ENCODE measurements at regions not wholly inside any gene's neighbourhood (a gene's known extent, or its start where the extent isn't known, plus 50 kb on each side); places are given as distances from the start of the nearest gene placed in this dataset.

DNA sequence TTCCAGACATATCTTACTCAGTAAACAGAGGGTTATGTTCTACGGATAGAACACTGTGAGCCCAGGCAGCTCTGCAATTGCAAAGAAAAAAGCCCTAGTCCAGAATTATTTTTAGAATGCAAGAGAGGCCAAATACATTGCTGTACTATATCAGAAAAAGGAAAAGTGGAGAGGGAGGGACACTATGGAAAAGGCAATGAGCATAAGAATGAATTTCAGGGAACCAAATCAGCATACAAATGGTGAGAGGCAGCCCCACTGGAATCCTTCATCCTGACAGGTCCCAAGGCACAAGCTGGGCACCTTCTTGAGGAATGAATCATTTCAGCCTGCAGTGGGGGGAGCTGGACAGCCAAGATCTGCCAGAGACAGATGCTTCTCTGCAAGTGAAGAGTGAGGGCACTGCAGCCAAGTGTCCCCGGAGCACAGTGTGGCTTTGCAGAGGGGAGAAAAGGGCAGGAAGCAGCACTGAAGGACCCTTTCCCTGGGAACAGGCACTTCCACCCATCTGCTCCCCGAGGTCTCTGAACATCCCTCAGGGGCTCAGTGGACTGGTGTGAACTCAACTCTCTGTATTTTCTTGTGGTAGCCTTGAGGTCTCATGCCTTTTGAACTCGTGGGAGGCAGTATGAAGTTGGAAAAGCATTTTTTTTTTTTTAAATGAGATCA lies 115.6 kb downstream of the XCL2 start:
- Histone ChIP-seq H3K27ac (ENCODE audit: control insufficient read depth, insufficient read depth) (no peak overlapping the region), H3K4me1 (ENCODE audit: control insufficient read depth, insufficient read depth, low read length) (no peaks in the 10 kb centered on the region), H3K9ac (ENCODE audit: control insufficient read depth, insufficient read depth, low read length) (no peak overlapping the region), H3K79me2 (ENCODE audit: control insufficient read depth, insufficient read depth, low read length) (no peaks in the 10 kb centered on the region), H3K36me3 (ENCODE audit: control insufficient read depth in 2 of 2, insufficient read depth in 2 of 2, low read length in 1 of 2) (no peaks in the 10 kb centered on the region), H3K27me3 (replicated peaks in 1 of 2; ENCODE audit: control insufficient read depth in 2 of 2, insufficient read depth in 2 of 2, low read length in 1 of 2) (no peaks in the 10 kb centered on the region; a peak in 1 of 4 replicates), H3K4me3 (no peak overlapping the region), H2AFZ (ENCODE audit: control insufficient read depth, low read depth, low read length) (no peak overlapping the region), H4K20me1 (ENCODE audit: control insufficient read depth, insufficient read depth) (no peaks in the 10 kb centered on the region), H3K4me2 (ENCODE audit: control insufficient read depth, insufficient read depth) (no peak overlapping the region), H3K9me3 (replicated peaks; ENCODE audit: control insufficient read depth, insufficient read depth, low read length) (no peaks in the 10 kb centered on the region)
- TF ChIP-seq MEF2B (IDR thresholded peaks at IDR 0.05; ENCODE audit: partially characterized antibody, poor library complexity, severe bottlenecking), result peak; percentile 12
- TF ChIP-seq POLR2AphosphoS2 (IDR thresholded peaks at IDR 0.05; ENCODE audit: low read depth, low read length), result no peak
- no peak for TF ChIP-seq ESRRA (IDR thresholded peaks at IDR 0.05; ENCODE audit: low read length)
- TF ChIP-seq, protein P1, sequence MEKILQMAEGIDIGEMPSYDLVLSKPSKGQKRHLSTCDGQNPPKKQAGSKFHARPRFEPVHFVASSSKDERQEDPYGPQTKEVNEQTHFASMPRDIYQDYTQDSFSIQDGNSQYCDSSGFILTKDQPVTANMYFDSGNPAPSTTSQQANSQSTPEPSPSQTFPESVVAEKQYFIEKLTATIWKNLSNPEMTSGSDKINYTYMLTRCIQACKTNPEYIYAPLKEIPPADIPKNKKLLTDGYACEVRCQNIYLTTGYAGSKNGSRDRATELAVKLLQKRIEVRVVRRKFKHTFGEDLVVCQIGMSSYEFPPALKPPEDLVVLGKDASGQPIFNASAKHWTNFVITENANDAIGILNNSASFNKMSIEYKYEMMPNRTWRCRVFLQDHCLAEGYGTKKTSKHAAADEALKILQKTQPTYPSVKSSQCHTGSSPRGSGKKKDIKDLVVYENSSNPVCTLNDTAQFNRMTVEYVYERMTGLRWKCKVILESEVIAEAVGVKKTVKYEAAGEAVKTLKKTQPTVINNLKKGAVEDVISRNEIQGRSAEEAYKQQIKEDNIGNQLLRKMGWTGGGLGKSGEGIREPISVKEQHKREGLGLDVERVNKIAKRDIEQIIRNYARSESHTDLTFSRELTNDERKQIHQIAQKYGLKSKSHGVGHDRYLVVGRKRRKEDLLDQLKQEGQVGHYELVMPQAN (conservative IDR thresholded peaks at IDR 0.05), result no peak
- TF ChIP-seq, protein P2, sequence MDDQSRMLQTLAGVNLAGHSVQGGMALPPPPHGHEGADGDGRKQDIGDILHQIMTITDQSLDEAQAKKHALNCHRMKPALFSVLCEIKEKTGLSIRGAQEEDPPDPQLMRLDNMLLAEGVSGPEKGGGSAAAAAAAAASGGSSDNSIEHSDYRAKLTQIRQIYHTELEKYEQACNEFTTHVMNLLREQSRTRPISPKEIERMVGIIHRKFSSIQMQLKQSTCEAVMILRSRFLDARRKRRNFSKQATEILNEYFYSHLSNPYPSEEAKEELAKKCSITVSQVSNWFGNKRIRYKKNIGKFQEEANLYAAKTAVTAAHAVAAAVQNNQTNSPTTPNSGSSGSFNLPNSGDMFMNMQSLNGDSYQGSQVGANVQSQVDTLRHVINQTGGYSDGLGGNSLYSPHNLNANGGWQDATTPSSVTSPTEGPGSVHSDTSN (IDR thresholded peaks at IDR 0.05; ENCODE audit: insufficient replicate concordance, low read depth, low read length), result no peak
- TF ChIP-seq, protein P3, sequence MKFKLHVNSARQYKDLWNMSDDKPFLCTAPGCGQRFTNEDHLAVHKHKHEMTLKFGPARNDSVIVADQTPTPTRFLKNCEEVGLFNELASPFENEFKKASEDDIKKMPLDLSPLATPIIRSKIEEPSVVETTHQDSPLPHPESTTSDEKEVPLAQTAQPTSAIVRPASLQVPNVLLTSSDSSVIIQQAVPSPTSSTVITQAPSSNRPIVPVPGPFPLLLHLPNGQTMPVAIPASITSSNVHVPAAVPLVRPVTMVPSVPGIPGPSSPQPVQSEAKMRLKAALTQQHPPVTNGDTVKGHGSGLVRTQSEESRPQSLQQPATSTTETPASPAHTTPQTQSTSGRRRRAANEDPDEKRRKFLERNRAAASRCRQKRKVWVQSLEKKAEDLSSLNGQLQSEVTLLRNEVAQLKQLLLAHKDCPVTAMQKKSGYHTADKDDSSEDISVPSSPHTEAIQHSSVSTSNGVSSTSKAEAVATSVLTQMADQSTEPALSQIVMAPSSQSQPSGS (IDR thresholded peaks at IDR 0.05; ENCODE audit: low read length), result no peak
- TF ChIP-seq, protein P4, sequence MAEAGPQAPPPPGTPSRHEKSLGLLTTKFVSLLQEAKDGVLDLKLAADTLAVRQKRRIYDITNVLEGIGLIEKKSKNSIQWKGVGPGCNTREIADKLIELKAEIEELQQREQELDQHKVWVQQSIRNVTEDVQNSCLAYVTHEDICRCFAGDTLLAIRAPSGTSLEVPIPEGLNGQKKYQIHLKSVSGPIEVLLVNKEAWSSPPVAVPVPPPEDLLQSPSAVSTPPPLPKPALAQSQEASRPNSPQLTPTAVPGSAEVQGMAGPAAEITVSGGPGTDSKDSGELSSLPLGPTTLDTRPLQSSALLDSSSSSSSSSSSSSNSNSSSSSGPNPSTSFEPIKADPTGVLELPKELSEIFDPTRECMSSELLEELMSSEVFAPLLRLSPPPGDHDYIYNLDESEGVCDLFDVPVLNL (IDR thresholded peaks at IDR 0.05; ENCODE audit: low read depth, low read length), result no peak
- ATAC-seq (no peak), FAIRE-seq (no peak), DNase-seq (ENCODE audit: low read depth, low spot score) (no peak)
- BruUV-seq (replicated peaks), result no TSS peak
- ChIA-PET POLR2A (no interaction called here), SMC1A (ENCODE audit: uncharacterized antibody, unreplicated experiment) (interaction anchor here (1.3 to 5.8 kb wide), 3 partner anchors 10 to 93 kb away, joined by 3 to 51 read pairs (median 27); no protein-coding TSS in a partner anchor), RAD21 (ENCODE audit: unreplicated experiment) (interaction anchor here (1.3 to 3.1 kb wide), 4 partner anchors 9 to 86 kb away, joined by 4 to 12 read pairs (median 7); no protein-coding TSS in a partner anchor), CTCF (interaction anchor here (1.0 to 2.6 kb wide), 4 partner anchors 83 to 175 kb away, joined by 3 to 13 read pairs (median 4); no protein-coding TSS in a partner anchor)
- WGBS (ENCODE audit: insufficient coverage, insufficient replicate concordance, low lambda C conversion rate, missing lambda C conversion rate), result 23% methylated on average over 4 of the region's 4 CpGs
- in situ Hi-C loops (cut with MboI), result no loop called here
- intact Hi-C loops (cut with micrococcal nuclease; ENCODE audit: unreplicated experiment), result no loop called here

All from GM12878 (cell line).